ENCODE measurements at regions not wholly inside any gene's neighbourhood (a gene's known extent, or its start where the extent isn't known, plus 50 kb on each side); places are given as distances from the start of the nearest gene placed in this dataset.

- TF ChIP-seq, protein P1, sequence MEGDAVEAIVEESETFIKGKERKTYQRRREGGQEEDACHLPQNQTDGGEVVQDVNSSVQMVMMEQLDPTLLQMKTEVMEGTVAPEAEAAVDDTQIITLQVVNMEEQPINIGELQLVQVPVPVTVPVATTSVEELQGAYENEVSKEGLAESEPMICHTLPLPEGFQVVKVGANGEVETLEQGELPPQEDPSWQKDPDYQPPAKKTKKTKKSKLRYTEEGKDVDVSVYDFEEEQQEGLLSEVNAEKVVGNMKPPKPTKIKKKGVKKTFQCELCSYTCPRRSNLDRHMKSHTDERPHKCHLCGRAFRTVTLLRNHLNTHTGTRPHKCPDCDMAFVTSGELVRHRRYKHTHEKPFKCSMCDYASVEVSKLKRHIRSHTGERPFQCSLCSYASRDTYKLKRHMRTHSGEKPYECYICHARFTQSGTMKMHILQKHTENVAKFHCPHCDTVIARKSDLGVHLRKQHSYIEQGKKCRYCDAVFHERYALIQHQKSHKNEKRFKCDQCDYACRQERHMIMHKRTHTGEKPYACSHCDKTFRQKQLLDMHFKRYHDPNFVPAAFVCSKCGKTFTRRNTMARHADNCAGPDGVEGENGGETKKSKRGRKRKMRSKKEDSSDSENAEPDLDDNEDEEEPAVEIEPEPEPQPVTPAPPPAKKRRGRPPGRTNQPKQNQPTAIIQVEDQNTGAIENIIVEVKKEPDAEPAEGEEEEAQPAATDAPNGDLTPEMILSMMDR (IDR thresholded peaks at IDR 0.05), result no peak
- TF ChIP-seq POLR2A (IDR thresholded peaks at IDR 0.05), result no peak
Observed at GRCh38 chr18:44388329-44388728, 292.4 kb upstream of the SETBP1 start.
